ENCODE measurements at regions not wholly inside any gene's neighbourhood (a gene's known extent, or its start where the extent isn't known, plus 50 kb on each side); places are given as distances from the start of the nearest gene placed in this dataset.

- TF ChIP-seq CTCF (IDR thresholded peaks at IDR 0.05) (no peak), POLR2AphosphoS5 (IDR thresholded peaks at IDR 0.05) (no peak), EP300 (IDR thresholded peaks at IDR 0.05) (no peak)
- H3K36me3 ChIP-seq: no peaks in the 10 kb centered on the region
- no peaks in the 10 kb centered on the region for H3K27me3 ChIP-seq
- intact Hi-C loops (cut with DNase I): no loop called here
- no peak overlapping the region for H3K27ac ChIP-seq
- DNase-seq: no peak
- no peak overlapping the region for H3K4me3 ChIP-seq
- H3K4me1 ChIP-seq: peaks cover 0 to 16% (median 9%) of the 10 kb centered on the region in 4 donors
- WGBS, 2 donors: 44 to 63% methylated on average over 5 of the region's 5 CpGs
- H3K9me3 ChIP-seq: no peaks in the 10 kb centered on the region
These were observed 461.9 kb downstream of the KIF16B start for GRCh38 chr20:16111172-16111832.

- no peaks in the 10 kb centered on the region for H3K36me3 ChIP-seq
- intact Hi-C loops (cut with DNase I): no loop called here
- no peaks in the 10 kb centered on the region for H3K27me3 ChIP-seq
- H3K4me3 ChIP-seq: no peak overlapping the region
- 68 to 70% methylated on average over 7 of the region's 7 CpGs for WGBS, 2 donors
- no peak for TF ChIP-seq POLR2AphosphoS5 (IDR thresholded peaks at IDR 0.05)
- TF ChIP-seq CTCF (IDR thresholded peaks at IDR 0.05): no peak
- no peak for TF ChIP-seq POLR2A (IDR thresholded peaks at IDR 0.05)
- TF ChIP-seq EP300 (IDR thresholded peaks at IDR 0.05): no peak
- no peak overlapping the region for H3K27ac ChIP-seq
- no peaks in the 10 kb centered on the region for H3K9me3 ChIP-seq
- DNase-seq: no peak
- H3K4me1 ChIP-seq: peaks cover 0 to 18% (median 13%) of the 10 kb centered on the region in 4 donors
These were observed 465.9 kb downstream of the KIF16B start for GRCh38 chr20:16107172-16107870.

GRCh38 chr20:16106191-16106849, 466.9 kb downstream of the KIF16B start:
- H3K36me3 ChIP-seq: no peaks in the 10 kb centered on the region
- H3K9me3 ChIP-seq: no peaks in the 10 kb centered on the region
- peaks cover 0 to 18% (median 13%) of the 10 kb centered on the region in 4 donors for H3K4me1 ChIP-seq
- WGBS, 2 donors: 89 to 90% methylated on average over 2 of the region's 2 CpGs
- intact Hi-C loops (cut with DNase I): no loop called here
- TF ChIP-seq POLR2AphosphoS5 (IDR thresholded peaks at IDR 0.05) (no peak), POLR2A (IDR thresholded peaks at IDR 0.05) (no peak), CTCF (IDR thresholded peaks at IDR 0.05) (no peak), EP300 (IDR thresholded peaks at IDR 0.05) (no peak)
- DNase-seq: no peak
- no peak overlapping the region for H3K4me3 ChIP-seq
- H3K27me3 ChIP-seq: no peaks in the 10 kb centered on the region
- H3K27ac ChIP-seq: no peak overlapping the region

GRCh38 chr20:16104783-16105182, 468.5 kb downstream of the KIF16B start:
- H3K27ac ChIP-seq: no peak overlapping the region

More at GRCh38 chr20:16104783-16105182, 468.5 kb downstream of the KIF16B start:
- TF ChIP-seq EP300 (IDR thresholded peaks at IDR 0.05): no peak
- no peak for TF ChIP-seq CTCF (IDR thresholded peaks at IDR 0.05)
- TF ChIP-seq POLR2A (IDR thresholded peaks at IDR 0.05): no peak
- no peak for TF ChIP-seq POLR2AphosphoS5 (IDR thresholded peaks at IDR 0.05)
- peaks cover 0 to 18% (median 13%) of the 10 kb centered on the region in 4 donors for H3K4me1 ChIP-seq
- intact Hi-C loops (cut with DNase I): no loop called here
- H3K36me3 ChIP-seq: no peaks in the 10 kb centered on the region
- no peaks in the 10 kb centered on the region for H3K27me3 ChIP-seq
- DNase-seq: no peak
- H3K9me3 ChIP-seq: no peaks in the 10 kb centered on the region
- no peak overlapping the region for H3K4me3 ChIP-seq
